HG03571 (cell line): ENCODE measurements at regions not wholly inside any gene's neighbourhood (a gene's known extent, or its start where the extent isn't known, plus 50 kb on each side); places are given as distances from the start of the nearest gene placed in this dataset.

Experiments
- ATAC-seq: cut with Tn5 transposase; IDR thresholded peaks from one replicate; pipeline ENCODE4 v1.9.1; 2021; ENCODE audit not compliant: unreplicated experiment

DNA sequence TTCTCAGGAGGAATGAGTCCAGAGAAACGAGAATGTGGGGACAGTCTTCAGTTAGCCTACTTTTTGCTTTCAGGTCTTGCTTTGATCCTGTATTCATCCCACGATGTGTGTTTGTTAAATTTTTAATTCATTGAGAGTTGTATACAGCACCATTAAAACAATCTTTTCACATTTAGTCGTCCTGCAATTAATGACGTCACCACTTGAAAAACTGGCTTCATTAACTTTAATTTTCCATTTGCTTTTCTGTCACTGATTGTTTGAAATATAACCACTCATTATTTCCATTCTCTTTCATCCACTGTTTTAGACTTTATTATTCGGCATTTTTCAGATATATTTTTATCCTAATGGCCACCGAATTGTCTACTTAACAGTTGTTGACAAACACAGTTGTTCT is 146.9 kb downstream of the TFEC start:
- ATAC-seq, result no peak

DNA sequence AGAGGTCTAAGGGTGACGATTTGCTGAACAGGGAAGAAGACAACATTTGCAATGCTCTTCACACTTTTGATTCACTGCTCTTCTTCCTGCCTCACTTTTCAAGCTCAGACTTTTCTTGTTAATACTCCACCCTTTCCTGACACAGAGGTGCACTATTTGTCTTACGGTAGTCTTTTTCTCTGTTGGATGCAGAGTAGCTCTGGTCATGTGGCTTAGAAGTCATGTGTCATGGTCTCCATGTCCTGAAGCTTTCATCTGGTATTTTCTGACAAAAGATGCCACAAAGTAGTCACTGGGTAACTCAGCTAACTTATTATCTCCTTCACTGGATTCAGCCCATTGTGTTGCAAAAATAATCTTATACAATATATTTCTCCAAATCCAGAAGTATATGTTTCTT is 149.1 kb downstream of the TFEC start:
- no peak for ATAC-seq

DNA sequence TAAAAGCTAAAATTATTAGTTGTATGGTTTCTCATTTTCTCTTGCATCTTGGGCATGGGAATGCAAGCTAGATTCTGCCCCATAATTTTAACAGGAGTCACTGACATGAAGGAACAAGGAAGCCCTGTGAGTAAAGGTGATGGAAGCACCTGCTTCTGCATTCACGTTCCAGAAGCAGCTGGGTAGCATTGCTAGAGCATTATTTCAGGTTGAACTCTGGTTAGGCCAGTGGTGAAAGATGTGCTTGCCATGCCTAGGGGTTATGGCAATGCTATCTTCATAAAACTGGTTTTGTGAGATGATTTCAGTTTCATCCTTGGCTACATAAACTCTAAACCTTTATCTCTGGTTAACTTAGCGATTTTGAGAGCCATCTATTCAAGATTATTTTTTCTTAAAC is 151.4 kb downstream of the TFEC start:
- ATAC-seq, result no peak

DNA sequence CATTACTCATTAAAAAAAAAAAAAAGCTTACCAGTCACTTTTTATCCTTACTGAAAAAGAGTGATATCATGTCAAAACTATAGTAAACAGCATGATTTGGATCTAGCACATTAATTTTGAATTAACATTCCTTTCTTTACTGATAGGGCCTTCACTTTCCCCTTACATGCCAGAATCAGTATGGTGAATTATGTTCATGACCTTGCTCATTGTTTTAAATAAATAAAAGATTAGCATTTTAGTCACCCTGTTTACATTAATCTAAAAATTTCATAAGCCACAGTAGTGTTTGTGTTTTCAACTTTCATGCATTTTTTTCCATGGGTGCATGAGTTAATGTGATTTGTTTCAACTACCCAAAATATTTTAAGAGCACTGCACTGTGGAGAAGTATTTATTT is 160.8 kb downstream of the TFEC start:
- ATAC-seq, result no peak

DNA sequence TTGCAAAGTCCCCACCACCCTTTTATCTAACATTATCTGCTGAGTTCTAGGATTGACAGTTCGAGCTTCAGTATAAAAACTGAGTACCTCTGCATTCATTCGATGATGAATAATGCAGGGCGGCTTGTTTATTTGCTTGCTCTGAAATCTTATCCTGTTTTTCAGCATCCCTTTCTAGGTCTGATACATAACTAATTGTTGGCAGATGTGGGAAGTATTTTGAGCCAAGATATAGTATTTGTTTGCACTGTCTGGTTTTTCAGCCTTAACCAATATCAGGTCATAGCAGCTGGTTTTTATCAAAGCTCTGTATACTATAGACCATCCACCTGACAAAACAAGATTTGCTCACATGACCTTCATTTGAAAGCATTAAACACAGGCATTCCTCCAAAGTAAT is 161.4 kb downstream of the TFEC start:
- no peak for ATAC-seq

- no peak for ATAC-seq
These were observed 162.2 kb downstream of the TFEC start for GRCh38 chr7:115868369-115868768.

DNA sequence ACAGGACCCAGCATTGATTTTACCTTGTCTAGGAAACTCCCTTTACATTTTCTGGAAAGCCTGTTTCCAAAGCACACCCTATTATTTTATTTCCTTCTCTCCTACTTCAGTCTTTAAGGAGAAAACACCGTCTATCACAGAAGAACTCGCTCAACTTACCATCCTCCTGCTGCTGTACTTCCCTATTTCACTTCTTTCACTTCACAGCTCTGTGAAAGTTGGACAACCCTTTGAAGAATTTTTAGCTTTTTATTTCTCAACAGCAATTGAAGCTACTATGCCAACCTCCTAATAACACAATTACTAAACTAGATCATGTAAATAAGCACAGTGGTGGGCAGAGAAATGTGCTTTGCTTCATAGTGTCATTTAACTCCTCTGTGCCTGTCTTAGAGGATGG is 166.5 kb downstream of the TFEC start:
- no peak for ATAC-seq

- no peak for ATAC-seq
These were observed 179.3 kb downstream of the TFEC start for GRCh38 chr7:115851291-115851690.

- ATAC-seq, result no peak
These were observed 179.8 kb downstream of the TFEC start for GRCh38 chr7:115850774-115851173.

- no peak for ATAC-seq
These were observed 185.7 kb downstream of the TFEC start for GRCh38 chr7:115844857-115845256.

- ATAC-seq, result no peak
These were observed 189.9 kb downstream of the TFEC start for GRCh38 chr7:115840702-115841101.

DNA sequence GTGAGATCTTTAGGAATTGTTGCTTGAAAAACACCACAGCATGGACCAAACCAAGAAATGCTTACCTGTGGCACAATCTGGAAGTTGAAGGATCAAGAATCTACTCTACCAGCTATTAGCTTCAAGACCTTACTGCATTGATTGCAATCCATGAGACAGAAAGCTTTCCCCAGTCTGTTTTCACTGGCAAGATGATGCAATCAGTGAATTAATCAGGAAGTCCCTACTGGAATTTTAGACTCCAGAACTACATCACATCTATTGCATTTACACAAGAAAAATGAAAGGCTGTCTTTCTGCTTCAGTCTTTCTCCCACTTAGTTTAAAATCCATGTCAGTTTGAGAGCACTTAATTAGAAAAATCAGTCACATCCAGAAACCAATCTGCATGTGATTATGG is 191.7 kb downstream of the TFEC start:
- no peak for ATAC-seq

DNA sequence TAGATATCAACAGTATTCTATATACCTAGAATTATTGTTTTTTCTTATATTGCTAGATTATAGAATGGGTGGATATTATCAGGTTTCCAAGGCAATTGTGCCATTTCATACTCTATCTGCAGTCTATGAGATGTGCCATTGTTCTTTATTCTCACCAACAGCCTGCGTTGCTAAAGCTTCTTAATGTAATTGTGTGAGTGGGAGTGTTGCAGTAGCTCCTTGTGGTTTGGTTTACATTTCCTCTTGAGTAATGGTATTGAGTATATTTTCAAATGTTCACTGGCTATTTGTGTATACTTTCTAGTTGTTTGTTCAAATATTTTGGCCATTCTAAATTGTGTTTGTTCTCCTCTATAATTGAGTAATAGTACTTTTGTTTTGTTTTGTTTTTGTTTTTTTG is 199.2 kb downstream of the TFEC start:
- ATAC-seq, result no peak

- ATAC-seq, result no peak
These were observed 203.1 kb downstream of the TFEC start for GRCh38 chr7:115827305-115828045.

DNA sequence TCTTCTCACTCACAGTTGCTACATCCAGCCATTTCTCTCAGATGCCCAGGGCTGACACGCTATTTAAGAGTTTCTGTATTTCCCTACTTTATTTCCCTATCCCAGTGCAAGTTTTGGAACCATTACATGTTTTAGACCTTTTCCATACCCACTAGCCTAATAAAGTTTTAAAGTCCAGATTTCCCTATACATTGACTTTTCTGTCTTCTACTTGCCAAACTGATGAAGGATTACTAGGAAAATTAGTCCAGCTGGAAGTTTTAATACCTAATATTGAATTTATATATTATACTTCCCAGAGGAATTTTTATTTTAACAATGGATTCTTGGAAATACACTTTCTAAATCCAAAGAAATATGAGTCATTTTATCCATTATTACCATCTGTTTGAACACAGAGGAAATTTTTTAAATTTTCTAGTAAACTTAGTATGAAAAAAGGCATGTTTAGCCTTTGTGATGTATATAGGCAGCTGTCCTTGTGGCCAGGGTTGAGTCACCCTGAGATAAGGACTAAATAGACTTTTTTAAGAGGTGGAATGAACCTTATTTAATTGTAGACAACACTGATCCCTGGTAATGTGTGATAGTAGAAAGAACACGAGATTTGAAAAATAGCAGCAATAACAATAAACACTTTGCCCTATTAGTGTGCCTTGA is 205.0 kb downstream of the TFEC start:
- ATAC-seq, result no peak

DNA sequence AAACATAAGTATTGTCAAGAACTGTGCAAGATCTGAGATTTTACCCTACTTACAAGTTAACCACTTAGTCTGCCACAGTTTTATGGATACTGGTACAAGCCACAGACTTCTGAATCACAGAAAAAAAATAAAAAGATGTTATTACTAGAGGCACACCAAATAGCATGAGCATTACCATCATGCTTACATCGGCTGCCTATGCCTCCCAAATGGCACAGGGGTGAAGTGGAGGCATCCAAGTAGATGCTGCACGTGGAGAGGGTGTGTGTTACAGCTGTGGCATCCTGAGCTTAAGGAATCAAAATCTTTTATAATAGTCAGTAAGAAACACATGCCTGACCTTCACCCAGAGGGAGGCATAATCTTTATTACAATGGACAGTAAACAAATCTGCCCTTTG is 207.8 kb downstream of the TFEC start:
- ATAC-seq, result no peak

GRCh38 chr7:115822380-115822779 is 208.2 kb downstream of the TFEC start:
- no peak for ATAC-seq

DNA sequence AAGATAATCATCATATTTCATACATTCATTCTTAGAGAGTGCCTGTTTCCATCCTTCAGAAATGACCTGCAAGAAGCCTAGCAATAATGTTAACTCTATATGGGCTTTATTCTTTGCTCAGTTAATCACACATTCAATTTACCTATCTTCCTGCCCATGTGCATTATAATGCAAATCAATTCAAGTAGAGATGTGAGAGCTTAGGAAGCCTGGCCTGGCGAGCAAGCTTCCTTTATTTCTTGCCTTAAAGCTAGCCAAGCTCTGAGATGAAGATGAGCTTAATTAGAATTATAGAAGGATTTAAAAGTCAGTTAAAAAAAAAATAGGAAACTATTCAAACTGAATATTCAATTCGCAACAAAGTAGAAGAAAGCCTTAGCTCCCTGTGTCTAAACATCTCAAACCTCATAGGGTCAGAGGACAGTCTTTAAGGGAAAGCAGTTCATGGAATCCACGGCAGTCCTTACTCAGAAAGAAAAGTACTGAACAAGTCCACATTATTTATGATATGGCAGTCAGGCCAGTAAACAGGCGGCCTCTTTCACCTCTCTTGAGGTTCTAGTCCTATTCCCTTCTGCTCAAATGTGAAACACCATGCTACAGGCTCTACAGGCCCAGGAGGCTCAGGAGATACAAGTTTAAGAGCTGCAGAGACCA is 214.1 kb downstream of the TFEC start:
- no peak for ATAC-seq

GRCh38 chr7:115812794-115813193 is 217.8 kb downstream of the TFEC start:
- no peak for ATAC-seq

- no peak for ATAC-seq
These were observed 225.1 kb downstream of the TFEC start for GRCh38 chr7:115805458-115805857.

GRCh38 chr7:115802415-115802814 is 228.1 kb downstream of the TFEC start:
- no peak for ATAC-seq

DNA sequence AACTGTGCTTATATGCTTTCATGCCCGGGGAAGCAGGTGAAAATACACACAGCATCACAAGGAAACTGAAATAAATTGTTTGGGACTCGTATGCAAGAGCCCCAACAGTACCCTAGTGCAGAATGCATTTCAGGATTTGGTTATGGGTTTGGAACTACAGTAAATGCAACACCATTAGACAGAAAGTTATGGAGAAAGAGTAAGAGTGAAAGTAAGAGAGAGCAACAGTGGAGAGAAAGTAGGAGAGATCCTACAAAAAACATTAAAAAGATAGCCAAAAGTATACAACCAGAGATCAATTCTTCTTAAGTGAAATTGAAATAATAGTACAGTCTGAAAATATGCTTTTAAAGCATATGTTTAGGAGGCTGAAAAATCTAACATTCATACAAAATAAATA is 231.1 kb downstream of the TFEC start:
- ATAC-seq, result no peak
